ENCODE measurements at regions not wholly inside any gene's neighbourhood (a gene's known extent, or its start where the extent isn't known, plus 50 kb on each side); places are given as distances from the start of the nearest gene placed in this dataset.

- Histone ChIP-seq H3K9ac (ENCODE audit: low read depth, low read length, poor library complexity) (no peak overlapping the region), H3K36me3 (replicated peaks in 1 of 2; ENCODE audit: control insufficient read depth in 2 of 2, insufficient read depth in 2 of 2, low read length in 2 of 2) (no peaks in the 10 kb centered on the region), H3K14ac (ENCODE audit: low read length) (no peak overlapping the region), H3K23ac (ENCODE audit: low read depth, low read length, poor library complexity) (no peak overlapping the region), H2BK15ac (ENCODE audit: low read length) (no peak overlapping the region), H2AK5ac (ENCODE audit: low read depth, low read length) (no peak overlapping the region), H3K4me2 (ENCODE audit: insufficient read depth, low read length, poor library complexity, severe bottlenecking) (no peak overlapping the region), H4K8ac (ENCODE audit: low read depth, low read length) (no peak overlapping the region), H4K91ac (ENCODE audit: low read depth, low read length, poor library complexity) (no peak overlapping the region), H3K4me3 (ENCODE audit: low read length in 2 of 2) (no peak overlapping the region), H3K79me1 (ENCODE audit: low read depth, low read length) (no peaks in the 10 kb centered on the region), H2BK120ac (ENCODE audit: low read depth, low read length) (no peak overlapping the region), H3K18ac (ENCODE audit: low read length) (no peak overlapping the region), H2BK5ac (ENCODE audit: low read length) (no peak overlapping the region), H3K4me1 (ENCODE audit: control insufficient read depth in 2 of 2, insufficient read depth in 1 of 2, low read depth in 1 of 2, low read length in 2 of 2) (no peaks in the 10 kb centered on the region), H3K4ac (ENCODE audit: low read length) (no peak overlapping the region), H2BK12ac (ENCODE audit: low read length) (no peak overlapping the region), H3K27me3 (ENCODE audit: control insufficient read depth in 3 of 3, insufficient read depth in 3 of 3, low read depth in 1 of 3, low read length in 3 of 3) (no peaks in the 10 kb centered on the region), H2AFZ (ENCODE audit: low read length) (no peak overlapping the region), H3K27ac (replicated peaks; ENCODE audit: low read length) (no peak overlapping the region), H3K9me3 (replicated peaks in 1 of 2; ENCODE audit: control insufficient read depth in 2 of 2, insufficient read depth in 1 of 2, low read depth in 1 of 2, low read length in 2 of 2) (no peaks in the 10 kb centered on the region)
- no CpG with 5 or more reads among the region's 3 CpGs for WGBS, 2 donors (ENCODE audit: extremely low coverage in 2 of 2, insufficient read length in 2 of 2, insufficient replicate concordance in 1 of 2)
- no peak for DNase-seq (ENCODE audit: low spot score)
Observed at GRCh38 chr13:103639326-103639725, 573.1 kb upstream of the SLC10A2 start.

- Histone ChIP-seq H3K9ac (ENCODE audit: low read depth, low read length, poor library complexity) (no peak overlapping the region), H3K9me3 (replicated peaks in 1 of 2; ENCODE audit: control insufficient read depth in 2 of 2, insufficient read depth in 1 of 2, low read depth in 1 of 2, low read length in 2 of 2) (no peaks in the 10 kb centered on the region), H2BK12ac (ENCODE audit: low read length) (no peak overlapping the region), H3K23ac (ENCODE audit: low read depth, low read length, poor library complexity) (no peak overlapping the region), H3K79me1 (ENCODE audit: low read depth, low read length) (no peaks in the 10 kb centered on the region), H4K91ac (ENCODE audit: low read depth, low read length, poor library complexity) (no peak overlapping the region), H4K8ac (ENCODE audit: low read depth, low read length) (no peak overlapping the region), H3K27ac (replicated peaks; ENCODE audit: low read length) (no peak overlapping the region), H2BK120ac (ENCODE audit: low read depth, low read length) (no peak overlapping the region), H3K18ac (ENCODE audit: low read length) (no peak overlapping the region), H2BK5ac (ENCODE audit: low read length) (no peak overlapping the region), H3K36me3 (replicated peaks in 1 of 2; ENCODE audit: control insufficient read depth in 2 of 2, insufficient read depth in 2 of 2, low read length in 2 of 2) (no peaks in the 10 kb centered on the region), H2BK15ac (ENCODE audit: low read length) (no peak overlapping the region), H3K4me2 (ENCODE audit: insufficient read depth, low read length, poor library complexity, severe bottlenecking) (no peak overlapping the region), H2AFZ (ENCODE audit: low read length) (no peak overlapping the region), H3K4ac (ENCODE audit: low read length) (no peak overlapping the region), H3K4me1 (ENCODE audit: control insufficient read depth in 2 of 2, insufficient read depth in 1 of 2, low read depth in 1 of 2, low read length in 2 of 2) (no peaks in the 10 kb centered on the region), H3K14ac (ENCODE audit: low read length) (no peak overlapping the region), H2AK5ac (ENCODE audit: low read depth, low read length) (no peak overlapping the region), H3K27me3 (ENCODE audit: control insufficient read depth in 3 of 3, insufficient read depth in 3 of 3, low read depth in 1 of 3, low read length in 3 of 3) (no peaks in the 10 kb centered on the region), H3K4me3 (ENCODE audit: low read length in 2 of 2) (no peak overlapping the region)
- no peak for DNase-seq (ENCODE audit: low spot score)
- WGBS, 2 donors (ENCODE audit: extremely low coverage in 2 of 2, insufficient read length in 2 of 2, insufficient replicate concordance in 1 of 2), result no CpG with 5 or more reads among the region's 2 CpGs
Observed at GRCh38 chr13:103638706-103639105, 572.5 kb upstream of the SLC10A2 start.

- H3K14ac ChIP-seq (ENCODE audit: low read length), result no peak overlapping the region
- no peak overlapping the region for H3K27ac ChIP-seq (replicated peaks; ENCODE audit: low read length)
- no CpG with 5 or more reads among the region's 2 CpGs for WGBS, 2 donors (ENCODE audit: extremely low coverage in 2 of 2, insufficient read length in 2 of 2, insufficient replicate concordance in 1 of 2)
- no peaks in the 10 kb centered on the region for H3K4me1 ChIP-seq (ENCODE audit: control insufficient read depth in 2 of 2, insufficient read depth in 1 of 2, low read depth in 1 of 2, low read length in 2 of 2)
- H2BK12ac ChIP-seq (ENCODE audit: low read length), result no peak overlapping the region
- no peaks in the 10 kb centered on the region for H3K79me1 ChIP-seq (ENCODE audit: low read depth, low read length)
- DNase-seq (ENCODE audit: low spot score), result no peak
- no peak overlapping the region for H3K18ac ChIP-seq (ENCODE audit: low read length)
- H3K4ac ChIP-seq (ENCODE audit: low read length), result no peak overlapping the region
- H3K9me3 ChIP-seq (replicated peaks in 1 of 2; ENCODE audit: control insufficient read depth in 2 of 2, insufficient read depth in 1 of 2, low read depth in 1 of 2, low read length in 2 of 2), result no peaks in the 10 kb centered on the region
- no peaks in the 10 kb centered on the region for H3K36me3 ChIP-seq (replicated peaks in 1 of 2; ENCODE audit: control insufficient read depth in 2 of 2, insufficient read depth in 2 of 2, low read length in 2 of 2)
- H3K27me3 ChIP-seq (ENCODE audit: control insufficient read depth in 3 of 3, insufficient read depth in 3 of 3, low read depth in 1 of 3, low read length in 3 of 3), result no peaks in the 10 kb centered on the region
- H4K91ac ChIP-seq (ENCODE audit: low read depth, low read length, poor library complexity), result no peak overlapping the region
- H3K4me2 ChIP-seq (ENCODE audit: insufficient read depth, low read length, poor library complexity, severe bottlenecking), result no peak overlapping the region
- no peak overlapping the region for H3K23ac ChIP-seq (ENCODE audit: low read depth, low read length, poor library complexity)
- H2AK5ac ChIP-seq (ENCODE audit: low read depth, low read length), result no peak overlapping the region
- no peak overlapping the region for H2BK5ac ChIP-seq (ENCODE audit: low read length)
- no peak overlapping the region for H2BK15ac ChIP-seq (ENCODE audit: low read length)
- no peak overlapping the region for H2BK120ac ChIP-seq (ENCODE audit: low read depth, low read length)
- H3K4me3 ChIP-seq (ENCODE audit: low read length in 2 of 2), result no peak overlapping the region
- H2AFZ ChIP-seq (ENCODE audit: low read length), result no peak overlapping the region
- H3K9ac ChIP-seq (ENCODE audit: low read depth, low read length, poor library complexity), result no peak overlapping the region
- H4K8ac ChIP-seq (ENCODE audit: low read depth, low read length), result no peak overlapping the region
Observed at GRCh38 chr13:103634066-103634465, 567.8 kb upstream of the SLC10A2 start.

GRCh38 chr13:103625194-103625593 is 559.0 kb upstream of the SLC10A2 start:
- Histone ChIP-seq H2BK5ac (ENCODE audit: low read length) (no peak overlapping the region), H3K23ac (ENCODE audit: low read depth, low read length, poor library complexity) (no peak overlapping the region), H3K27me3 (ENCODE audit: control insufficient read depth in 3 of 3, insufficient read depth in 3 of 3, low read depth in 1 of 3, low read length in 3 of 3) (no peaks in the 10 kb centered on the region), H2AK5ac (ENCODE audit: low read depth, low read length) (no peak overlapping the region), H2BK120ac (ENCODE audit: low read depth, low read length) (no peak overlapping the region), H3K4me3 (ENCODE audit: low read length in 2 of 2) (no peak overlapping the region), H3K36me3 (replicated peaks in 1 of 2; ENCODE audit: control insufficient read depth in 2 of 2, insufficient read depth in 2 of 2, low read length in 2 of 2) (no peaks in the 10 kb centered on the region), H2AFZ (ENCODE audit: low read length) (no peak overlapping the region), H3K4me2 (ENCODE audit: insufficient read depth, low read length, poor library complexity, severe bottlenecking) (no peak overlapping the region), H3K14ac (ENCODE audit: low read length) (no peak overlapping the region), H2BK15ac (ENCODE audit: low read length) (no peak overlapping the region), H3K18ac (ENCODE audit: low read length) (no peak overlapping the region), H2BK12ac (ENCODE audit: low read length) (no peak overlapping the region), H3K4me1 (ENCODE audit: control insufficient read depth in 2 of 2, insufficient read depth in 1 of 2, low read depth in 1 of 2, low read length in 2 of 2) (no peaks in the 10 kb centered on the region), H3K9me3 (replicated peaks in 1 of 2; ENCODE audit: control insufficient read depth in 2 of 2, insufficient read depth in 1 of 2, low read depth in 1 of 2, low read length in 2 of 2) (no peaks in the 10 kb centered on the region), H3K4ac (ENCODE audit: low read length) (no peak overlapping the region), H4K8ac (ENCODE audit: low read depth, low read length) (no peak overlapping the region), H3K27ac (replicated peaks; ENCODE audit: low read length) (no peak overlapping the region), H3K79me1 (ENCODE audit: low read depth, low read length) (no peaks in the 10 kb centered on the region), H3K9ac (ENCODE audit: low read depth, low read length, poor library complexity) (no peak overlapping the region), H4K91ac (ENCODE audit: low read depth, low read length, poor library complexity) (no peak overlapping the region)
- no peak for DNase-seq (ENCODE audit: low spot score)
- no CpG with 5 or more reads among the region's 5 CpGs for WGBS, 2 donors (ENCODE audit: extremely low coverage in 2 of 2, insufficient read length in 2 of 2, insufficient replicate concordance in 1 of 2)

Data from neuronal stem cell (in vitro differentiated cells).